Stimulated activated CD4-positive, alpha-beta T cell treated with anti-CD3 and anti-CD28 coated beads, Interleukin-12 subunit alpha, Interleukin-12 subunit beta, amount 100 ng/mL, for 48 hours (primary cell): ENCODE measurements at regions not wholly inside any gene's neighbourhood (a gene's known extent, or its start where the extent isn't known, plus 50 kb on each side); places are given as distances from the start of the nearest gene placed in this dataset.

ENCODE experiments used
- DNase-seq, 3 donors: peaks; one replicate each; pipeline ENCODE4 v3.0.0-alpha.2; 2020; ENCODE audit warnings: low read depth in 2 of 3, low spot score in 1 of 3

DNA sequence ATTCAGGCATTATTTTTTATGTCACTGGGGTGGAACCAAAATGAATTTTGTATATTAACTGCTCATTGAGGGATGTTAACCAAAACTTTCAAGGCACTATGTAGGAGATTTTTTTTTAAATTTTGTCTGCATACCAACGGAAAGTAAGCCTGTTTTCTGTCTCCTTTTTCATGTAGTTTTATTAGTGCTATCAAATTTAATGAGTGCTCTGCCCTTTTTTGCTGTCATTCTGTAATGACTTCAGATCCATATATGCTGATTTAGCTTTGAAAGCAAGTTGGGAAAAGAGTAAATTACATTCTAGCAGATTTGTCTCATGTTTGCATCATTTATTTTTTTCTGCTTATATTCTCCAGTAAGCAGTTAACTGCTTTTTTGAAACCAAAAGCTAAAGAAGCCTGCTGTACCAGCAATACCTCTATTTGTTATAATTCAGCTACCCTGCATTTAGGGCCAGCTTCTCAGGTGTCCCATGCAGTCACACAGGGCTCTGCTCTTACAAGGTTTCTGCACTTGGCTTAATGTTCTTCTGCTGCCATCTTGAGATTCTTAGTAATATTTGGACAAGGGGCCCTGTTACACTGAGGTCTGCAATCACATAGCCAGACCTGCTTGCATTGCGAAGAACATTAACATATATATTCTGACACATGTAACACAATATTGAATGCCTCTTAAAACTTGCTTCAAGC, 429.0 kb downstream of the UTRN start:
- DNase-seq: no peak

DNA sequence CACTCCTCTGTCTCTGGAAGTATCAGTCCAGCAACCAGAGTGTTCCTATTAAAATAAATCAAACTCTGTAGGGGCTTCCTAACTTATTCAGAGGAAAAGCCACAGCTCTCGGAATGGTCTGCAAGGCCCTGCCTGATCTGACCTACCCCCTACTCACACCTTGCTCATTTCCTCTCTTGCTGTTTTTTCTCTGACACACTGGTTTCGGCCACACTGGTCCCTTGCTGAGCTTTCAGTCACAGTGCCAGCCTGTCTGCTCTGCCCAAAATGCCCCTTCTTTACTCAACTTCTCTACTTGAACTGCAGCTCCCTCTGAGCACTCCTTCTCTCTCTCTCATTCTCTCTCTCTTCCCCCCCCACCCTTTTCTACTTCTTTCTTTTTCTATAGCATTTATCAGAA, 430.2 kb downstream of the UTRN start:
- no peak for DNase-seq

DNA sequence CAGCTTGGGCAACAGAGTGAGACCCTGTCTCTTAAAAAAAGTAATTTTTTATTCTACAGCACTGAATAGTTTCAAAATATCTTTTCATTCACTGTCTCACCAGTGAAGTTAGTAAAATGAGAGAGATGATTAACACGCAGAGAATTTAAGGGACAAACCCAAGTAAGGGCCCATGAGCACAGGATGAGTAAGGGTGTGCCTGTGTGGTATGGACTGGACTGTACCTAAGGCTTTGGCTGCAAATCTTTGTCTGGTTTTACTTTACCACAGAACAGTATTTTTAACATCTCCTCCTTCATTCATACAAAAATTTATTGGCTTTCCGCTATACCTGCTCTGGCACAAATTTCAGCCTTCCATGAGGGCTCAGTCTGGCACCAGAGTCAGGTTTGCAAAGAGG, 433.3 kb downstream of the UTRN start:
- no peak for DNase-seq

DNA sequence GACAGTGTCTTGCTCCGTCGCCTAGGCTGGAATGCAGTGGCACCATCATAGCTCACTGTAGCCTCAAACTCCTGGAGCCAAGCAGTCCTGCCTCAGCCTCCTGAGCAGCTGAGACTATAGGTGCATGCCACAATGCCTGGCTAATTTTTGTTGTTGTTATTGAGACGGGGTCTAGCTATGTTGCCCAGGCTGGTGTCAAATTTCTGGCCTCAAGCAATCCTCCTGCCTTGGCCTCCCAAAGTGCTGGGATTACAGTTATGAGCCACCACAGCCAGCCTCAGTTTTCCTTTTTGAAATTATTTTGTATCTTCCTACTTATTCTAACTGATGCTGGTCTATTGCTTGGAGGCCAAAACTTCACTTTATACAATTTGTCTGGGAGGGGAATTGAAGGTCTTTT, 436.1 kb downstream of the UTRN start:
- no peak for DNase-seq

DNA sequence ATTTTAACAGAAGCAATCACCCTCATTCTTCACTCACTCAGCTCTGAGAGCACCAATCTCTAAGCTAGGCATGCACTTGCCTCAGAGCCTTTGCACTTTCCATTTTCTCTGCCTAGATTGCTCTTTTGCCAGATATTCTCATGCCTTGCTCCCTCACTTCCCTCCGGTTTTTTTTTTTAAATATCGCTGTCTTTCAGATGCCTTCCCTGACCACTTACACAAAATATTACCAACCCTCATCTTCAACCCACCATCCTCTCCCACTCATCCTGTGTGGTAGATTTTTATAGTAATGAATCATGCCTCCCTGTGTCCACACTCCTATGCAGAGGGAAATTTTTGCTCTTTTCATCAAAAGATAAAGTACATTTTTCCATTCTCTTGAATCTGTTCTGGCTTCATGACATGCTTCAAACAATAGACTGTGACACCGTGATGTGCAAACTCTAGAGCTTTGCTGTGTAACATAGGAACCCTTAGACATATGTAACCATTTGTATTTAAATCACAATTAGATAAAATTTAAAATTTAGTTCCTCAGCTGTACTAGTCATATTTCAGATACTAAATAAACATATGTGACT, 437.1 kb downstream of the UTRN start:
- DNase-seq: no peak

DNA sequence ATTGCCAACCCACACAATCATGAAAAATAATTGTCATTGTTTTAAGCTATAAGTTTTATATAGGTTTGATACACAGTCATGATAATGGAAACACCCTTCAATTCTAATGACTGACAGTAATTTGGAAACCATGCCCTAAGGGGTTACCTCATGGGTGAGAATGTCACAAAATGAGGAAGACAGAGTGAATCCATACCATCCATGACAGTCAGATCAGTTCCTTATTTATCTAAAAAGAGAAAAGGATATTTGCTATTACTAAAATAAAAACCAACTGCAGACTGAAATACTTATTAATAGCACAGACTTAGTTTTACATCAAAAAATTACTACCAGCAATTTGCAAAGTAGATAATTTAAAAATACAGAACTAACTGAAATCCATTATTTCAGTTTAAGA, 437.8 kb downstream of the UTRN start:
- DNase-seq: no peak

DNA sequence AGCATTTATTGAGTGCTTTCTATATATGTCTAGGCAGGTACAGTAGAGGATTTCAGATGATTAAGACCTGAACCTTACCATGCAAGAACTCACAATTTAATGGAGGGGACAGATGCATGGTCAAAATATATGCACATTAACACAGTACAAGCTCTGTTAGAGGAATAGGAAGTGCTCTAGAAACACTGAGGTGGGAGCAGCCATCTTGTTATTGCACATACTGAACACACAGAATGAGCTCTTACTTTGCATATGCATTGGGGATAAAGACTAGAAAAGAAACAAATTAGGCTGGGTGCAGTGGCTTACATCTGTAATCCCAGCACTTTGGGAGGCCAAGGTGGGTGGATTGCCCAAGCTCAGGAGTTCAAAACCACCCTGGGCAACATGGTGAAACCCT, 438.3 kb downstream of the UTRN start:
- DNase-seq: no peak

DNA sequence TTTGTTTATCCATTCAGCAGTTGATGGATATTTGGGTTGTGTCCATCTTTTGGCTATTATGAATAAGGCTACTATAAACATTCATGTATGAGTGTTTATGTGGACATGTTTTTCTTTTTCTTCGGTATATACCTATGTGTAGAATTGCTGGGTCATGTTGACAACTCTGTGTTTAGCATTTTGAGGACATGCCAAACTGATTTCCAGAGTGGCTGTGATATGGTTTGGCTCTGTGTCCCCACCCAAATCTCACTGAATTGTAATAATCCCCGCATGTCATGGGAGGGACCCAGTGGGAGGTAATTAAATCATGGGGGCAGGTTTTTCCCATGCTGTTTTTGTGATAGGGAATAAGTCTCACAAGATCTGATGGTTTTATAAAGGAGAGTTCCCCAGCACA, 439.7 kb downstream of the UTRN start:
- DNase-seq: no peak

DNA sequence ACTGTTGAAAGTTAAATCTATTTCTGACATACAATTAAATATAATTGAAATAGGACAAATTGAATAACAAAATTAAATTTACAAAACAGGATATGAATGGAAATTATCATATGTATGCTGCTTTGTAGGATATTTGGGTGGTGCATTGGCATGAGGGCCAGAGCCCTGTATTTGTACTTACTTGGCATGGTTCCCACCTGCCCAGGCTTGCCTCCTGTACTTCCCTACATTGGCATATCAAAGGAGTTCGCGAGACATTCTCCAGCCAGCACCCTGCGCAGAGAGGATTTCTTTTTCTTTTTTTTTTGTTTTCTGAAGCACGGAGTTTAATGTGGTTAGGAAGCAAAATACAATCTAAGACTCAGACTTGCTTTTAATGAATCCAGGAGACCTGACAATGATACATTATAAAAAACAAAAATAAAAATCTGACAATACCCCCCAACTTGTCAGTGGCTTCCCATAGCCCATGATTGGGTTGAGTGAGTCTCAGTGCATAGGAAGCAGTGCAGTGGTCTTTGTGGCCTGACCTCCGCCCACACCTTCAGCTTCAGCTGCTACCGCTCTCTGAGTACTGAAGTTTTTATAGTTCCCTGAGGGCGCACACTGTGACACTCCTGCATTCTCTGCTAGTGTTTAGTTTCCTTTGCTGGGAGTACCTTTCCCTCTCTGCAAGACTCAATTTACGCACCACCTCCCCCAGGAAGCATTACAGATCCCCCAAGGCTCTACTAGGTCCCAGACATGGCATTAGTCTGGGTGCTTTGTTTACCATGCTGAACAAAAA, 440.8 kb downstream of the UTRN start:
- no peak for DNase-seq

DNA sequence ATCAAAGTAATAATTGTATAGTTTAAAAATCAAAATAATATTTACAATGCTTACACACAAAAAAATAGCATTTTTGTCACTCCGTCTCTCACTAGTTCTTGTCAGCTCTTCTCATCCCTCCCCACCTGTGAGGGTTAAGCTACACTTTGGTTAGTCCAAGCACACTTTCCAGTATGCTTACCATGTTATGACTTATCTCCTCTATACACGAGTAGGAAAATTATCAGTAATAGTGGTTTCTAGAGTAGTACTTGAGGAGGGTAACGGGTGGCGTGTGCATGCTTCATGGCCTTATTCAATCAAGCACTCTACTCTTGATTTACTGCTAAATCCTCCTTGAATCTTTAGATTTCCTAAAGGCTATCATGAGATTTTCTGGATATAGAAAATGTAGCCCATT, 443.7 kb downstream of the UTRN start:
- no peak for DNase-seq

DNA sequence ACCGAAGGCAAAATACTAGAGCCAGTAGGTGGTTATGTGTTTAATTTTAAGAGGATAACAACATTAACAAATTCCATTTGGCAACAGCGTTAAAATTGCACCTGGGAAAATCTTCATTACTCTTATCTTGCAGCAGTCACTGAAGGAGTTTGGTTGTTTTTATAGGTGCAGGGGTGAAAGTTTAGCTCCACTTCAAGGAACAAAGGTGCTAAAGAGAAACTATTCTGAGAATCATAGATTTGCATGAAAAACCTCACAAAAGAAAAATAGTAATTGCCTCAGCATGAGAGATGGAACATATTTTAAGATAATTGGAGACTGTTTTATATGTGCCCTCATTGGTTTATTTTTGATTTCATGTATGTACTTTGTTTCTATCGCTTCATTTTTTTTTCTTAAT, 444.4 kb downstream of the UTRN start:
- no peak for DNase-seq

DNA sequence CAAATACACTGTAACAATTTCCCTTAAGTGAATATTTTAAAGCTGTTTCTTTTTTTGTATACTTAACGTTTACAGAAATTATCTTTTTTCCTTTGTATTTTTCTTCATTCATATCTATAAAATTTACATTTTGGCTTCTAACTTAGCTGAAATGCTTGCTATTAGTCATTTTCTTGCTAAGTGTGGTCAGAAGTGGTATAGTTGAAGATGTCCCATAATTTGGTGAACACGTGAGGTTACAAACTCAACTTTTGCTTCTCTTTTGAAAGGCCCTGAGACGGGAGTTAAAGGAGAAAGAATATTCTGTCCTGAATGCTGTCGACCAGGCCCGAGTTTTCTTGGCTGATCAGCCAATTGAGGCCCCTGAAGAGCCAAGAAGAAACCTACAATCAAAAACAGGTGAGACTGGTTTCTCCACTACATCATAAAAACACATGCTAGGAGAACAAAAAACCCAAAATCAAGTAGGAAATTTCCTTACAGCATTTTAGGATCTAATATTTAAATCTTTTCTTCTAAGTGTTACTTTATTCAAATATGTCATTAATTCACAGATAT, 445.0 kb downstream of the UTRN start:
- no peak for DNase-seq

DNA sequence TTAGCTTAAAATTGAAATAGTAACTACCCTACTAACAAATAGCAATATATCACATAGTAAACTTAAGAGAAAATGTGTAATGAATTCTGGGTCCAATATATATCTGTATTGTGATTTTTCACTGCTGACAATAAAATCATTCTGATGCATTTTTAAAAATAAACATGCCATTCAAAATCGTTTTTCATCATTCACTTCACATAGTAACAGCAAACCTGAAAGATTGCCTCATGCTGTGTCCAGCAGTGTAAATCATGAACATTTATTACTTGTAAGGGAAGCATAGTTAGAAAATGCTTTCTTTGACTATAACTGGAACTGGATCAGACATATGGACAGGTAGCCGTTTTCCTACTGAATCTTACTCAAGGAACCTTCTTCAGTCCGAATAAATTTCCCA, 446.1 kb downstream of the UTRN start:
- DNase-seq: no peak

DNA sequence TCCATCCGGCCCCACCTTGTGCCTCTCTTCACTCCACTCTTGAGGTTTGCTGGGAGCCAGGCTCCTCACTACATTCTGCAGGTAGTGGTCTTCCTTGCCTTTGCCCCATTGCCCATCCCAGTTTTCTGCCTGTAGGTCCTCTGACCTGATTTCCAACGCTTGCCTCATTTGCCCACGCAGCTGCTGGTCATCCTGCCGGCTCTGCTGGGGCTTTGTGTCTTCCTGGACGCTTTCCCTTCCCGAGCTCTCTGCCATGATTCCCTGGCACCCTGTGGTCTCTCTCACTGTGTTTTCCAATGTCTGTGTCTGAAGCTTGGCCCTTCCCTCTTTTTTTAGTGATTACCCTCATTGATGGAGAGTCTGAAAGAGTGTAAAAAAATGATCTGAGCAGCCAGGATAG, 451.6 kb downstream of the UTRN start:
- DNase-seq: no peak

DNA sequence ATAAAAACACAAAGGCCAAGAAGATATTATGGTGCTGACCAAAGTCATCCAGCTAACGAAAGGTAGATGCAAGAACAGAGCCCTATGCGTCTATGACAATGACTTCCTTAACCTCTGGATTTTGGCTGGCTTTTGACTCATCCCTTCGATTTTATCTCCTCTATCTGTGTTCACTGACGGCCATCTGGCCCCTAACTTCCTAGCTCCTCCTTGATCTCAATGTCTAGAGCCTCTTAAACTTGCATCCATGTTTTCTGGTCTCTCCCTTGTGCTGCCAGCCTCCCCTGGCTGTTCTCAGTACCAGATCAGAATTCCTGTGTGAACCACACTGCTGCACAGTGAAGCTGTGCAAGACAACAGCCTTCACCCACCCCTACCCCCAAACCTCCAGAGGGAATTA, 452.9 kb downstream of the UTRN start:
- DNase-seq: no peak

DNA sequence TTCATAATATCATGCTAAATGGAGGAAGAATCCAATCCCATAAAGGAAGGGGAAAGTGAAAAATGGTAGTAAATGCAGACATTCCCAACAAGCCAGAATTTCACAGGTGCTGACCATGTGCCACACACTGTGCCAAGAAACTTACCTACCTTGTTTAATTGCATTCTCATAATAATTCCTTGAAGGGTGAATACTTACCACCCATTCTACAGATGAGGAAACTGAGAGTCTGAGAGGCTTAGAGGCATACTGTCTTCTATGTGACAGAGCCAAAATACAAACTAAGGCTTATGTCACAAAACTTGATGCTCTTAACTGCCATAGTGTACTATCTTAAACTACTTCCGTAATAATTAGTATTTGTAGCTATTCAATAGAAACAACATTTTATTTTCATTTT, 454.7 kb downstream of the UTRN start:
- no peak for DNase-seq

DNA sequence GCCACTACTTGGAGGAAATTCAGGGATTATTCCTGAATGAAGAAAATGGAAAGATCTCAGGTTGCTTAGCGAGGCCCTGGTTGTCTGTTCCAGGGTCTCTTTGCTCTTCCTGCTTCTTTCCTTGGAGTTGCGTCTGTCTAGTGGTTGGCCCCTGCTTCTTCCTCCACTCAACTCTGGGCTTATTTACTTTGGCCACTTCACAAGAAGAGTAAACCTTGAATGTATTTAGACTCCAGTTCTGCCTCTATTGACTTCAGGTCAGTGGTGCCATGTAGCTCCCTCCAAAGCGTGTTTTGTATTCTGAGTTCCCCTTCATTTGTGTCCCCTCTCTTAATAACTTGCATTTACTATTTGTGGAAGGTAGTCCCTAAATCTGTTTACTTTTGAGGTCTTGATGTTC, 456.5 kb downstream of the UTRN start:
- DNase-seq: no peak

DNA sequence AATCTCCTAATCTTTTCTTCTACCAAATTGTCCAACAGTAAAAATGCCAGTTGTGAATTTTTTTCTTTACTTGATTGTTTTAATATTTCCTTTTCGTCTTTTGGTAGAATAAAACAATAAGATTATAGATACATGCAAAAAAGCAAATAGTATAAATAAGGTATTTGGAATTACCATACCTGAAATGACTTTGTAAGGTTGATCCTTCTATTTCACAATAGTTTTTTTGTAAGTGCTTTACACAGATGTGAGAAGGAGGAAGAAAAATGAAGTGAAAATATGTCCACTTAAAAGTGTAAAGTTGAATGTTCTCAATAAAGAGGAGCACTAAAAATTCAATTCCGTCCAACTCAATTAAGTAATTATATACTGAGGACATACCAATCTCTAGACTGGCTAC, 457.6 kb downstream of the UTRN start:
- DNase-seq: no peak

DNA sequence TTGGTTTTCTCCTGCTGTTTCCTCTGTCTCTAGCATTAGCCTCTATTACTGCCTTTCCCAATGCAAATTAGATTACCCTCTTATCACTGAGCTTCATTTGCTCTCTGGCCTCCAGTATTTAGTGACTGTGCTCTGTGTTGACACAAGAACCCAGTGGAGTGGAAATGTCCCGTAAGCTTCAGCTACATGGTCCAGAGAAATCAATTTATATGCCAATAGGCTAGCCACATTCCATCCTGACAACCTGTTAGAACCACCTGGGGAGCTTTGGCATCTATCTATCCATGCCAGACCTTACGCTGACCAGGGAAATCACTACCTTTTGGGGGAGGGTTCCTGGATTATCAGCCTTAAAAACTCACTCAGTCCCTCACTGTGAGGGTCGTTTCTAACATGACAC, 459.6 kb downstream of the UTRN start:
- no peak for DNase-seq

DNA sequence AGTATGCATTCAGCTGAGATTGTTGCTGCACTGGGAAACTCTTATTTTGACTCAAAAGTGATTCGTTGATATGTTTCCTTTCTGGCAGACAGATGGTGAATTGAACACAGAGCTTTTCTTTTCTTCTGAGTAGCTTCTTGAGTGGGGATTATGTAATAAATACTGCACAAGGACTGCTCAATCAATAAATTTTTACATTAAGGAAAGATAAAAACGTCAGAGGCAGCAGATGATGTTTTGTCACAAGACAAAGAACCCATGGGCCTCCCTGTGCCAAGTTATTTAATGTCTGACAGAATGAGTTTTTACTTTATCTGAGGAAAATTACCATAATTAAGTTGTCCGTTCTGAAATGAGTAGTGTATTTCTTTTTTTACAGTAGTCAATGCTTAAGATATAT, 460.3 kb downstream of the UTRN start:
- DNase-seq: no peak

DNA sequence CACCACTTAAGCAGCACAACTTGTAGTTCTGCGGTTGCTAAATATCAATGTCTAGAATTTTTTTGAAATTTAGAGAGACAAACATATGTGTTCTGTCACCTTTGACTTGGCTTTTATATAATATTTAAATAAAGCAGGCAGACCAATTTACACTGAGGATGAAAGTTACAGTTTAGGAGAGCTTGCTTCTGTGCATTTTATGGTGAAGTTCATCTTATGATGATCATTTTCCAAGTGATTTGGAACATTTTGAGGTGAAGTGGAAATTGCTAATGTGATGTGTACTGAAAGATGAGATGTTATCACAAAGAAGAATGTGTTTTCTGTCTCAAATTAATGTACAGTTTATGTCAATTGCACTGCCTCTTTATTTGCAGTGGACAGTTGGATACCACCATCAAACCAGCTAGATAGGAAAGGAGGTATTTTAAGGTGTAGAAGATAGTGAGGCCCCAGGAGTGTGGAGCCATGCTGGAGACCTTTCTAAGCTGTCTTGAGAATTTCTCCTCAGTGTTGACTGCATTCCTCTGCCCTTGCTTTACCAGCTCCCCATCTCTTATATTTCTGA, 461.9 kb downstream of the UTRN start:
- no peak for DNase-seq

DNA sequence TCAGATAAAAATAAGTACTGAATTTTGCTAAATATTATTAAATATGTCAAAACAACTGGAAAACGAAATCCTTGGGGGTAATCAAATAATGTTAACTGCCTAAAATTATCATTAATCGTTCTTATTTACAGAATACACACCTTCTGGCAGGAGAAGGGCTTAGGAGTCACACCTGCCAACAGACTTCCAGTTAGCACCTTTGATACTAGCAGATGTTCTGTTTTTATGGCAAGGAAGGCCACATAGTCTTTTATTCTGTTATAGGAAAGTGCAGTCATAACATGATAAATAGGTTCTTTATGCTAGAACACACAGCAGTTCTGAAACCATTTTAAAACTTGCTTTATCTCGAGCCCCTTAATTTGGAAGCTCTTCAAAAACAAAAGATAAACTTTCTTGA, 464.1 kb downstream of the UTRN start:
- DNase-seq: no peak
